HG03064 (cell line): ENCODE measurements at regions not wholly inside any gene's neighbourhood (a gene's known extent, or its start where the extent isn't known, plus 50 kb on each side); places are given as distances from the start of the nearest gene placed in this dataset.

Source experiments
- ATAC-seq: cut with Tn5 transposase; IDR thresholded peaks from one replicate; pipeline ENCODE4 v1.9.1; 2021; ENCODE audit warnings: low read depth; ENCODE audit not compliant: unreplicated experiment

- no peak for ATAC-seq
Observed at GRCh38 chr2:41355794-41356193, 692.0 kb upstream of the PKDCC start.

GRCh38 chr2:41364842-41365241 lies 683.0 kb upstream of the PKDCC start:
- no peak for ATAC-seq

GRCh38 chr2:41375901-41376300 lies 671.9 kb upstream of the PKDCC start:
- no peak for ATAC-seq

- no peak for ATAC-seq
Observed at GRCh38 chr2:41377837-41378236, 670.0 kb upstream of the PKDCC start.

GRCh38 chr2:41378420-41378819 lies 669.4 kb upstream of the PKDCC start:
- no peak for ATAC-seq

GRCh38 chr2:41379496-41380221 lies 668.2 kb upstream of the PKDCC start:
- ATAC-seq = no peak

GRCh38 chr2:41381701-41382100 lies 666.1 kb upstream of the PKDCC start:
- ATAC-seq = no peak

GRCh38 chr2:41387519-41387918 lies 660.3 kb upstream of the PKDCC start:
- ATAC-seq = no peak

- no peak for ATAC-seq
Observed at GRCh38 chr2:41393621-41394020, 654.2 kb upstream of the PKDCC start.

GRCh38 chr2:41394541-41394940 lies 653.3 kb upstream of the PKDCC start:
- ATAC-seq = no peak

GRCh38 chr2:41395692-41396091 lies 652.1 kb upstream of the PKDCC start:
- ATAC-seq = no peak

- ATAC-seq = no peak
Observed at GRCh38 chr2:41399437-41400087, 648.3 kb upstream of the PKDCC start.

- ATAC-seq = no peak
Observed at GRCh38 chr2:41400088-41400665, 647.6 kb upstream of the PKDCC start.

GRCh38 chr2:41405441-41405840 lies 642.4 kb upstream of the PKDCC start:
- ATAC-seq = no peak

GRCh38 chr2:41409328-41409727 lies 638.5 kb upstream of the PKDCC start:
- ATAC-seq = no peak

GRCh38 chr2:41410011-41410410 lies 637.8 kb upstream of the PKDCC start:
- no peak for ATAC-seq

- no peak for ATAC-seq
Observed at GRCh38 chr2:41413813-41414485, 633.9 kb upstream of the PKDCC start.

GRCh38 chr2:41414486-41415230 lies 633.2 kb upstream of the PKDCC start:
- no peak for ATAC-seq

GRCh38 chr2:41417511-41417910 lies 630.3 kb upstream of the PKDCC start:
- no peak for ATAC-seq

GRCh38 chr2:41420219-41420618 lies 627.6 kb upstream of the PKDCC start:
- ATAC-seq = no peak

- ATAC-seq = no peak
Observed at GRCh38 chr2:41420872-41421271, 626.9 kb upstream of the PKDCC start.
